Sigmoid colon (tissue), 4 donors: ENCODE measurements at regions not wholly inside any gene's neighbourhood (a gene's known extent, or its start where the extent isn't known, plus 50 kb on each side); places are given as distances from the start of the nearest gene placed in this dataset.

ENCODE experiments used
- POLR2A ChIP-seq, 2 donors: fragments of 450-650 bp; IDR thresholded peaks; one replicate each; pipeline ENCODE4 v1.6.1; 2016; ENCODE audit warnings: antibody characterized with exemption in 2 of 2, mild to moderate bottlenecking in 2 of 2, moderate library complexity in 2 of 2
- POLR2AphosphoS5 ChIP-seq, 4 donors: sonication (generic); formaldehyde crosslinking; IDR thresholded peaks; one replicate each; pipeline ENCODE4 v1.6.1; 2017; ENCODE audit warnings: antibody characterized with exemption in 4 of 4
- TF ChIP-seq, protein P1 (sequence below), 4 experiments: fragments of 450-650 bp in 3 of 4; fragments of 200-600 bp in 1 of 4; IDR thresholded peaks; one replicate each; pipeline ENCODE4 v1.5.1; 2016 to 2019; ENCODE audit warnings: antibody characterized with exemption in 4 of 4, mild to moderate bottlenecking in 3 of 4, moderate library complexity in 2 of 4

- TF ChIP-seq, protein P1, sequence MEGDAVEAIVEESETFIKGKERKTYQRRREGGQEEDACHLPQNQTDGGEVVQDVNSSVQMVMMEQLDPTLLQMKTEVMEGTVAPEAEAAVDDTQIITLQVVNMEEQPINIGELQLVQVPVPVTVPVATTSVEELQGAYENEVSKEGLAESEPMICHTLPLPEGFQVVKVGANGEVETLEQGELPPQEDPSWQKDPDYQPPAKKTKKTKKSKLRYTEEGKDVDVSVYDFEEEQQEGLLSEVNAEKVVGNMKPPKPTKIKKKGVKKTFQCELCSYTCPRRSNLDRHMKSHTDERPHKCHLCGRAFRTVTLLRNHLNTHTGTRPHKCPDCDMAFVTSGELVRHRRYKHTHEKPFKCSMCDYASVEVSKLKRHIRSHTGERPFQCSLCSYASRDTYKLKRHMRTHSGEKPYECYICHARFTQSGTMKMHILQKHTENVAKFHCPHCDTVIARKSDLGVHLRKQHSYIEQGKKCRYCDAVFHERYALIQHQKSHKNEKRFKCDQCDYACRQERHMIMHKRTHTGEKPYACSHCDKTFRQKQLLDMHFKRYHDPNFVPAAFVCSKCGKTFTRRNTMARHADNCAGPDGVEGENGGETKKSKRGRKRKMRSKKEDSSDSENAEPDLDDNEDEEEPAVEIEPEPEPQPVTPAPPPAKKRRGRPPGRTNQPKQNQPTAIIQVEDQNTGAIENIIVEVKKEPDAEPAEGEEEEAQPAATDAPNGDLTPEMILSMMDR (IDR thresholded peaks at IDR 0.05) = no peak
- TF ChIP-seq POLR2AphosphoS5 (IDR thresholded peaks at IDR 0.05) = no peak
- TF ChIP-seq POLR2A (IDR thresholded peaks at IDR 0.05) = no peak
These were observed 214.0 kb downstream of the PIK3R1 start for GRCh38 chr5:68429510-68429909.
